H9 (cell line): ENCODE measurements at regions not wholly inside any gene's neighbourhood (a gene's known extent, or its start where the extent isn't known, plus 50 kb on each side); places are given as distances from the start of the nearest gene placed in this dataset.
A peak's percentile ranks its signal among the peaks of the same experiment; 100 is the strongest.

Experiments used
- DNase-seq: peaks from one replicate; pipeline ENCODE4 v3.0.0-alpha.2; 2017
- H2AFZ ChIP-seq: one replicate; pipeline ENCODE4 v1.6.1; 2013; ENCODE audit warnings: mild to moderate bottlenecking, low read length, control low read depth, moderate library complexity
- H2AK5ac ChIP-seq: 2 replicates; pipeline ENCODE4 v1.6.1; 2013; ENCODE audit warnings: low read length, control low read depth, mixed read lengths; ENCODE audit not compliant: insufficient read length
- H2BK120ac ChIP-seq: one replicate; pipeline ENCODE4 v1.6.1; 2013; ENCODE audit warnings: low read depth, mild to moderate bottlenecking, low read length, control low read depth, inconsistent platforms; ENCODE audit not compliant: poor library complexity, severe bottlenecking
- H2BK12ac ChIP-seq: 2 replicates; pipeline ENCODE4 v1.6.1; 2013; ENCODE audit warnings: low read length, control low read depth, mixed read lengths, low read depth; ENCODE audit not compliant: insufficient read length
- H2BK15ac ChIP-seq: 2 replicates; pipeline ENCODE4 v1.6.1; 2013; ENCODE audit warnings: low read depth, low read length, control low read depth
- H2BK20ac ChIP-seq: one replicate; pipeline ENCODE4 v1.6.1; 2013; ENCODE audit warnings: low read depth, mild to moderate bottlenecking, low read length, control low read depth, inconsistent platforms; ENCODE audit not compliant: poor library complexity, severe bottlenecking
- H2BK5ac ChIP-seq: 2 replicates; pipeline ENCODE4 v1.6.1; 2013; ENCODE audit warnings: low read length, control low read depth, mixed read lengths; ENCODE audit not compliant: insufficient read length
- H3K14ac ChIP-seq: 2 replicates; pipeline ENCODE4 v1.6.1; 2013; ENCODE audit warnings: low read length, control low read depth; ENCODE audit not compliant: insufficient read depth
- H3K18ac ChIP-seq: 2 replicates; pipeline ENCODE4 v1.6.1; 2013; ENCODE audit warnings: low read depth, mild to moderate bottlenecking, mixed read lengths, low read length, control low read depth; ENCODE audit not compliant: insufficient read length
- H3K23ac ChIP-seq: 2 replicates; pipeline ENCODE4 v1.6.1; 2013; ENCODE audit warnings: low read length, control low read depth, mixed read lengths, low read depth; ENCODE audit not compliant: insufficient read length
- H3K23me2 ChIP-seq: 2 replicates; pipeline ENCODE4 v1.6.1; 2013; ENCODE audit warnings: low read depth, mild to moderate bottlenecking, mixed read lengths, low read length, control low read depth; ENCODE audit not compliant: insufficient read length, poor library complexity, severe bottlenecking
- H3K27ac ChIP-seq: 2 replicates; pipeline ENCODE4 v1.5.1; 2013; ENCODE audit warnings: low read length, control low read depth, mixed read lengths, low read depth; ENCODE audit not compliant: insufficient read length
- H3K27me3 ChIP-seq: 2 replicates; pipeline ENCODE4 v1.6.1; 2013; ENCODE audit warnings: low read length, control low read depth, inconsistent platforms; ENCODE audit not compliant: insufficient read depth
- H3K4ac ChIP-seq: 2 replicates; pipeline ENCODE4 v1.6.1; 2013; ENCODE audit warnings: low read depth, mild to moderate bottlenecking, control low read depth, inconsistent platforms, low read length, moderate library complexity
- H3K4me1 ChIP-seq: 2 replicates; pipeline ENCODE4 v1.6.1; 2013; ENCODE audit warnings: low read length, control low read depth, inconsistent platforms; ENCODE audit not compliant: insufficient read depth
- H3K4me2 ChIP-seq: 2 replicates; pipeline ENCODE4 v1.6.1; 2013; ENCODE audit warnings: low read length, control low read depth, mixed read lengths; ENCODE audit not compliant: insufficient read length, insufficient read depth
- H3K56ac ChIP-seq: 2 replicates; pipeline ENCODE4 v1.6.1; 2013; ENCODE audit warnings: low read depth, mild to moderate bottlenecking, mixed read lengths, low read length, control low read depth; ENCODE audit not compliant: insufficient read length
- H3K79me1 ChIP-seq: 2 replicates; pipeline ENCODE4 v1.6.1; 2013; ENCODE audit warnings: low read depth, mild to moderate bottlenecking, moderate library complexity, low read length, control low read depth, inconsistent platforms; ENCODE audit not compliant: insufficient read depth, poor library complexity, severe bottlenecking
- H3K79me2 ChIP-seq: 2 replicates; pipeline ENCODE4 v1.6.1; 2013; ENCODE audit warnings: low read length, control low read depth, inconsistent platforms; ENCODE audit not compliant: insufficient read depth
- H3K9ac ChIP-seq: 2 replicates; pipeline ENCODE4 v1.6.1; 2013; ENCODE audit warnings: low read length, control low read depth, mixed read lengths; ENCODE audit not compliant: insufficient read length; ENCODE audit errors: extremely low read depth
- H3K9me3 ChIP-seq: one replicate; pipeline ENCODE4 v1.6.1; 2013; ENCODE audit warnings: low read depth, low read length, inconsistent platforms; ENCODE audit not compliant: control insufficient read depth
- H3T11ph ChIP-seq: one replicate; pipeline ENCODE4 v1.6.1; 2013; ENCODE audit warnings: mild to moderate bottlenecking, low read length, control low read depth, inconsistent platforms
- H4K20me1 ChIP-seq: one replicate; pipeline ENCODE4 v1.6.1; 2013; ENCODE audit not compliant: control insufficient read depth, insufficient read length, insufficient read depth
- H4K5ac ChIP-seq: 2 replicates; pipeline ENCODE4 v1.6.1; 2013; ENCODE audit warnings: low read depth, mild to moderate bottlenecking, mixed read lengths, low read length, control low read depth; ENCODE audit not compliant: insufficient read length
- H4K8ac ChIP-seq: replicated peaks from 2 replicates; pipeline ENCODE4 v1.6.1; 2013; ENCODE audit warnings: low read length, control low read depth, mixed read lengths, low read depth; ENCODE audit not compliant: insufficient read length
- H4K91ac ChIP-seq: 2 replicates; pipeline ENCODE4 v1.6.1; 2013; ENCODE audit warnings: low read depth, mild to moderate bottlenecking, moderate library complexity, mixed read lengths, low read length, control low read depth; ENCODE audit not compliant: insufficient read length
- H3K27ac Mint-ChIP-seq, 3 experiments: 2 replicates in 2 of 3; 3 replicates in 1 of 3; pipeline ENCODE4 v1.8.0; 2020 to 2021; ENCODE audit warnings: mixed read lengths in 3 of 3, mild to moderate bottlenecking in 1 of 3, moderate library complexity in 1 of 3
- H3K27me3 Mint-ChIP-seq: 2 replicates; pipeline ENCODE4 v1.8.0; 2021; ENCODE audit warnings: low read depth, mild to moderate bottlenecking, moderate library complexity, mixed read lengths
- H3K36me3 Mint-ChIP-seq, 3 experiments: 2 replicates in 2 of 3; 3 replicates in 1 of 3; pipeline ENCODE4 v1.8.0; 2020 to 2021; ENCODE audit warnings: low read depth in 3 of 3, mixed read lengths in 3 of 3; ENCODE audit not compliant: insufficient read depth in 1 of 3
- H3K4me1 Mint-ChIP-seq, 2 experiments: 2 replicates each; pipeline ENCODE4 v1.8.0; 2020; ENCODE audit warnings: mixed read lengths in 2 of 2
- H3K4me3 Mint-ChIP-seq, 2 experiments: 2 replicates in 1 of 2; 3 replicates in 1 of 2; pipeline ENCODE4 v1.8.0; 2020 to 2021; ENCODE audit warnings: mild to moderate bottlenecking in 2 of 2, mixed read lengths in 2 of 2, moderate library complexity in 1 of 2
- H3K9me3 Mint-ChIP-seq, 2 experiments: 2 replicates in 1 of 2; 3 replicates in 1 of 2; pipeline ENCODE4 v1.8.0; 2020; ENCODE audit warnings: mild to moderate bottlenecking in 2 of 2, mixed read lengths in 2 of 2, moderate library complexity in 1 of 2
- CTCF ChIP-seq: fragments of 200-600 bp; sonication (generic); conservative IDR thresholded peaks from 3 replicates; pipeline ENCODE4 v1.8.0; 2021; ENCODE audit warnings: antibody characterized with exemption, mild to moderate bottlenecking
- WGBS: extraction: QIAGEN DNeasy Blood & Tissue Kit; methylation state at CpG from one replicate; pipeline ENCODE4 v1.1.7; 2013; ENCODE audit warnings: missing lambda C conversion rate, low lambda C conversion rate, mixed read lengths; ENCODE audit not compliant: insufficient read length; ENCODE audit errors: extremely low coverage; 5-methylcytosine and 5-hydroxymethylcytosine counted together

DNA sequence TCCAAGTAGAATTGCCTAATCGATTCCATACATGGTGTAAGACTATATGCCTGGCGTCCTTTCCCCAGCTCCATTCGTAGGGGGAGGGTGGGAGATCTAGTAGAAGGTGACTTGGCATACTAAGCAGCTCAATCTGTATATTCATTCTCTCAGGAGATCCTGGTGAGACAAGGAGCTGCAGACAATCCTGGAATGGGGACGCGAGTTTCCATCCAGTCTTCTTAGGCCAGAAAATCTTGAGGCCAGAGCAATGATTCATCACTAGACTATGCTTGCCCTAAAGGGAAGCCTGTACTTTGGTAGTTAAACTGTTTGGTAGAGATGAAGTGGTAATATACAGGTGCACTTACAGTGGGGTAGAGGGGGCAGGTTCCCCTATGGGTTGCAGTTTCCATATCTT lies 468.7 kb downstream of the ADGRL2 start:
- DNase-seq, result no peak
- H2BK120ac ChIP-seq, result no peak overlapping the region
- Mint-ChIP-seq H3K36me3 (no peaks in the 10 kb centered on the region), H3K4me1 (no peaks in the 10 kb centered on the region), H3K4me3 (no peak overlapping the region), H3K27ac (no peak overlapping the region; a peak in 1 of 7 replicates), H3K9me3 (no peaks in the 10 kb centered on the region), H3K27me3 (no peaks in the 10 kb centered on the region)
- no peak overlapping the region for H2BK12ac ChIP-seq
- H2AFZ ChIP-seq, result no peak overlapping the region
- no peaks in the 10 kb centered on the region for H4K20me1 ChIP-seq
- H3K56ac ChIP-seq, result no peak overlapping the region
- no peak overlapping the region for H3K27ac ChIP-seq
- H3K9ac ChIP-seq, result no peak overlapping the region
- H4K91ac ChIP-seq, result no peak overlapping the region
- H3K18ac ChIP-seq, result no peak overlapping the region
- no peak overlapping the region for H3K23ac ChIP-seq
- H2BK20ac ChIP-seq, result no peak overlapping the region
- no peak overlapping the region for H2BK15ac ChIP-seq
- no peak for TF ChIP-seq CTCF
- peak overlapping the region; percentile 38 for H4K5ac ChIP-seq
- no peaks in the 10 kb centered on the region for H3K23me2 ChIP-seq
- no peaks in the 10 kb centered on the region for H3K79me2 ChIP-seq
- no peak overlapping the region for H4K8ac ChIP-seq
- H2AK5ac ChIP-seq, result no peak overlapping the region
- H3K4ac ChIP-seq, result no peak overlapping the region
- WGBS, result no CpG with 5 or more reads among the region's 5 CpGs
- H3K27me3 ChIP-seq, result no peaks in the 10 kb centered on the region
- no peaks in the 10 kb centered on the region for H3K4me1 ChIP-seq
- no peaks in the 10 kb centered on the region for H3K9me3 ChIP-seq
- H2BK5ac ChIP-seq, result no peak overlapping the region
- H3T11ph ChIP-seq, result no peak overlapping the region
- H3K4me2 ChIP-seq, result no peak overlapping the region
- H3K79me1 ChIP-seq, result no peaks in the 10 kb centered on the region
- H3K14ac ChIP-seq, result no peak overlapping the region
